ENCODE measurements at regions not wholly inside any gene's neighbourhood (a gene's known extent, or its start where the extent isn't known, plus 50 kb on each side); places are given as distances from the start of the nearest gene placed in this dataset.

DNA sequence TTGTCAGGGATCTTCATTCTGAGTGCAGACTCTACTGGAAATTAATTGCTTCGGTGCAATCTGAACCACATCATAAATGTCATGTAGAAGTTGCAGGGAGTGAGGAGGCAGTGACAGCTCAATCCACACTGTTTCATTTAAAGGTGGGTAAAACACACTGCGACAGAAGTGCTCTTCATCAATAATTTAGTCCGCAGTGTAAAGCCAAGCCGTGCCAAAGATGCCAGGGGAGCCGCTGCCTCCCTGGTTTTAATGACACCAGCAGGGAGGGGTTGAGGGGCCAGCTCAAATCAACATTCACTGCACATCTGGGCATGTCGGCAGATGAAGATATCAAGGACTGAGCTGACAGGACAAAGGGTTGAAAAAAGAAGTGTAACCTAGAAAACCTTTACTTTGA lies 305.7 kb upstream of the VRK2 start:
- no peak for DNase-seq

- no peak for DNase-seq
These were observed 293.0 kb upstream of the VRK2 start for GRCh38 chr2:57753636-57754035.

DNA sequence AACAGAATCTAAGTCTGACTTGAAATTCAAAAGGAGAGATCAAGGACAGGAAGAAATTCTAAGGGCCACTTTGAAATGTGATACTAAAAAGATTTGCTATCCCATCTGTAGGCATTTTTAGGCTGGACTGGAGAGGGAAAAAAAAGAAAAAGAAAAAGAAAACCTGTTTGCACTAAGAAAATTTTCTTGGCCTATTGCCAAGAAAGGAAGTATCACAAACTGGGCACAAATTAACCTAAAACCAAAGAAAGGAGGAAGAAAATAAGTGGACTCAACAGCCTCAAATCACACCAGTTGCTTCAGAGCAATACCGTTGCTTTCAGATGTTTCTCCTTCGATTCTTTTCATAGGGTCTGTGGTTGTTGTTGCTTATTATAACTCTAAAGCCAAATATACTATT lies 287.9 kb upstream of the VRK2 start:
- no peak for DNase-seq

DNA sequence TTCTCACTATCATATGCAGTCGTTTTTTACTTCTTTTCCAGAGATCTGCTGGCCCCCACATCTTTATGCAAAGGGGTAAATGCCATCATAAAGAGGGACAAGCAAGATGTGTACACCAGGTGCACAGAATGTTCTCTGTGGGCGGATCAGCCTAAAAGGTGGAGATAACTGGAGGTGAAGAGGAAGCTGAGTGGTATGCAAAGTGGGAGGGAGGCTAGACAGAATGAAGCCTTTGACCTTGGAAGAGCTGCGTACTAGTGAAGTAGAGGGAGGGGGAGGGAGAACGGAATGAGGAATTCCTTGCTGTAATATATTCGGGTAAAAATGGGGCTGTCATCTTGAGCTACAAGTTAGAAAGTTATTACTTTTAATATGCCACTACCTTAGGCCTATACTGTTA lies 287.5 kb upstream of the VRK2 start:
- no peak for DNase-seq

DNA sequence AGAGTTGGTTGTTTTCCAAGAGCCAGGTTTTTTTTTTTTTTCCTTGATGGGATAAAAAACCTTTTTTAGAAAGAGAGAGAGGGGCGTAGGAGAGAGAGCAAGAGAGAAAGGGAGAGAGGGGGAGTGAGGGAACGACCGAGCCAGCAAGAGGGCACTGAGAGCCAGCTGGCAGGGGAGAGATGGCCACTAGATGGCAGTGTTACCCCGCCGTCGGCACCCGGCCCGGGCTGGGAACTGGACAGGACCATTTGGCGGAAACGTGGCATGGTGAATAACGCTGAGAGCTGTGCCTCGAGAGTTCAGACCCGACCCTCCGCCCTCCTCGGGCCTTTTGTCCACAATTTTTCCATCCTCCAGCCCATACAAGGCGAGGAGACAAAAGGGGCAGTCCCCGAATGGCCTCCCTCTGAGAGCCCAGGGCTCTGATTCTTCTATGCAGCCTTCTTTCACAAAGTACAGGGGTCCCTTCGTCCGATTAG lies 286.7 kb upstream of the VRK2 start:
- peak; percentile 77 for DNase-seq

GRCh38 chr2:57760381-57760801 lies 286.2 kb upstream of the VRK2 start:
- DNase-seq, result no peak

GRCh38 chr2:57776916-57777315 lies 269.7 kb upstream of the VRK2 start:
- DNase-seq, result no peak

DNA sequence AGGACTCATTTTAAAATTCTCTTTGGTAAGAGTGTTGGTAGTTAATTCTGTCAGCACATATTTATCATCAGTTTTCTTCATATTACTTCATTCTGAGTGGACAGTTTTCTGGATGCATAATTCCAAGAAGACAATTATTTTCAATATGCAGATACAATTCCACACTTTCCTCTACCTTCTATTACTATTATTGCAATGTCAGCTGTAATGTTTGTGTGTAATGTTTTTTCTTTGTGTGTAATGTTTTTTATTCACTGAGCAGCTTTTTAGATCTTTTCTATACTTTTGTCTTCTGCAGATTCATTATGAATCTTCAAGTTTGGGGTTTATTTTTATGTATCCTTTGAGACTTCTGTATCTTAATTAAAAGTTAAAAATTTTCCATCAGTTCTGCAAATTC lies 264.0 kb upstream of the VRK2 start:
- no peak for DNase-seq

DNA sequence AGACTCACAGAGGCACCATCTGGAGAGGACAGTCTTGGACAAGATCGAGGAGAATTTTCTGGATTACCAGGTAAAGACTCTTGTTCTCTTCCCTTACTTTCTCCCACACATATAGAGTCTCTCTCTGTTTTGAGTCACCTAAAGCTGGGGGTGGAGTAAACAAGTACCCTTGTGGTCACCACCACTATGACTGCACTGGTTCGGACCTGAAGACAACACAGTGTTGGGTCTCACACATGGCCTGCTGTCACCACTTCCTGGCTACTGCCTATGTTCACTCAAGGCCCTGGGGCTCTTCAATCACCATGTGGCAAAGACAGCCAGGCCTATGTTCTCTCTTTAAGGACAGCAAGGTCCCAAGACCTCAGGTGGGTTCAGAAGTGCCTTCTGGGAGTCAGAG lies 253.3 kb upstream of the VRK2 start:
- no peak for DNase-seq

GRCh38 chr2:57796527-57796926 lies 250.1 kb upstream of the VRK2 start:
- DNase-seq, result no peak

GRCh38 chr2:57798346-57798745 lies 248.3 kb upstream of the VRK2 start:
- DNase-seq, result no peak

DNA sequence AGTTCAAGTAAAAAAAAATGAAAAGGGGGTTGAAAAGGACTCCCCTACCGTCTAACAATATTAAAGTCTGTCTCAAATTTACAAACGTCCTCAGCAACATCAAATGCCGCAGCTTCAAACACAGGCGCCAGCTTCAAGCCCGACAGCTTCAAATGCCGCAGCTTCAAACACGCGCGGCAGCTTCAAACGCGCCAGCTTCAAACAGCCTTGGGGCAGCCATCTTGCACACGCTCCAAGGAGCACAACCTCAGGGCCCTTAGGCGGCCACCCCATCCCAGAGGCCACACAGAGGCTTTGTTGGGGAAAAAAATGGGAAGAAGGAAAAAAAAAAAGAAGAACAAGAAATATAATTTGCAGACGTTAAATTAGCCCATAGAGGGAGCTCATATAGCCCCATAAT lies 244.4 kb upstream of the VRK2 start:
- DNase-seq, result no peak

GRCh38 chr2:57804971-57805370 lies 241.6 kb upstream of the VRK2 start:
- no peak for DNase-seq

- DNase-seq, result no peak
These were observed 240.1 kb upstream of the VRK2 start for GRCh38 chr2:57806449-57806968.

- no peak for DNase-seq
These were observed 237.4 kb upstream of the VRK2 start for GRCh38 chr2:57809230-57809629.

DNA sequence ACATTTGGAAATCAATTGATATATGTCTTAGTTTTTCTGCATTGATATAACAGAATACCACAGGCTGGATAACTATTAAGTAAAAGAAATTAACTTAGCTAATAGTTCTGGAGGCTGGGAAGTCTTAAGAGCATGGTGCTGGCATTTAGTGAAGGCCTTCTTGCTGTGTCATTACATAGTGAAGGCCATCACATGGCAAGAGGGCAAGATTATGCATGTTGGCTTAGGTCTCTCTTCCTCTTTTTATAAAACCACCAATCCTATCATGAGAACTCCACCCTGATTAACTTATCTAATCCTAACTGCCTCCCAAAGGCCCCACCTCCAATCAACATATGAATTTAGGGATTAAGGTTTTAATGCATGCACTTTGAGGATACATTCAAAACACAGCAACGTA lies 225.5 kb upstream of the VRK2 start:
- DNase-seq, result no peak

DNA sequence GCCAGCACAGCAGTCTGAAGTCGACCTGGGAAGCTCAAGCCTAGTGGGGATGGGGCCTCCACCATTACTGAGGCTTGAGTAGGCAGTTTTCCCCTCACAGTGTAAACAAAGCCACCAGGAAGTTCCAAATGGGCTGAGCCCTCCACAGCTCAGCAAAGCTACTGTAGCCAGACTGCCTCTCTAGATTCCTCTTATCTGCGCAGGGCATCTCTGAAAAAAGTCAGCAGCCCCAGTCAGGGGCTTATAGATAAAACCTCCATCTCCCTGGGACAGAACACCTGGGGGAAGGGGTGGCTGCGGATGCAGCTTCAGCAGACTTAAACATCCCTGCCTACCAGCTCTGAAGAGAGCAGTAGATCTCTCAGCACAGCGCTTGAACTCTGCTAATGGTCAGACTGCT lies 218.4 kb upstream of the VRK2 start:
- no peak for DNase-seq

- DNase-seq, result no peak
These were observed 211.9 kb upstream of the VRK2 start for GRCh38 chr2:57834666-57835065.

DNA sequence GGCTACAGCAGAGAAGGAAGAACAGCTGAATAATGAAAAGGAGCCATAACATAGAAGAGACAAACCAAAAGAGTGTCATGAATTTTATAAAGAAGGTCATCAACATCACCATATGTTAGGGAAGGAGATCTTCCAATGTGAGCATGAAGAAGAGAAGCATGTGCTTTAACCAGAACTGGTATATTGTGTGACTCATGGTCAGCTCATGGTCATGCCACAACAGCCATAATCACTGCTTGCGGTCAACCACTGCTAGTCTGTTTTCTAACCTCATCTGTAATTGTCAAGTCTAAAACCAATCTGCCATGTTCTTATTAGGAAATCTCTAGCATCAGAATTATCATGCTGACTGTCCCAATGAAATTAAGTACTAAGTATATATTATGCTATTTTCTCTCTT lies 204.1 kb upstream of the VRK2 start:
- no peak for DNase-seq

DNA sequence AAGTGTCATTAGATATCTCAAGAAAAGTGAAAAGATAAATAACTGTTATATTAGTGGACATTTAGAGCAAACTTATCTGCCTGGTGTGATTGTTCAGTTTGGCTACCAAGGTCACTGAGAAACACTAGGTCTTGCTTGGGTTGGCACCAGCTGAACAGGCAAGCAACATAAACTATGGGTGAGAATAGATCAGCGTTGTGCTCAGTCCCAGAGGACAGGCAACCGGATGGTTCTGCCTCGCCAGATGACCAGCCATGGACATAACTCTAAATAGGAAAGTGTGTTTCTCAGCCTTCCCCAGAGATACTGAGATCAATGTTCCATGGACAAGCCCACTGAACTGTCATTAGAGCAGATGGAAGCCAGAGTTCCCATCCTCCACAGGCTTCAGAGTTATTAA lies 203.4 kb upstream of the VRK2 start:
- DNase-seq, result no peak

DNA sequence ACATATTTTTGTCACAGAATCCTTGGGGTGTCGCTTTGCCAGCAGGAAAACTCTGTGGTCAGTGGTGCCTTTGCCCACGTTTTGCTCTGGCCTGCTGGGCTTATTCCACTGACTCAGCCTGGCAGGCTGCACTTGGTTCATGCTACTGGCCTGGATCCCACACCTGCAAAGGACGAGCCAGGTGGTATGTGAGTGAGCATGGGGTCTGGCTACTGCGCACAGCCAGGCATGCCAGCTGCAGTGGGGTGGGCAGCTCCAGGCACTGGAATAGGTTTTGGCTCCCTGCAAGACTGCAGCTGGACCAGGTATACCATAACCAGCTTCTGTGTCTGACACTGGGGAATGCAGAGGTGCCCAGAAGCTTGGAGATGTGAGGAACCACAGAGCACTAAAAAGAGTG lies 197.9 kb upstream of the VRK2 start:
- no peak for DNase-seq

GRCh38 chr2:57849843-57850242 lies 196.8 kb upstream of the VRK2 start:
- no peak for DNase-seq

GRCh38 chr2:57850415-57851130 lies 196.0 kb upstream of the VRK2 start:
- DNase-seq, result no peak

GRCh38 chr2:57855212-57855611 lies 191.4 kb upstream of the VRK2 start:
- no peak for DNase-seq

DNA sequence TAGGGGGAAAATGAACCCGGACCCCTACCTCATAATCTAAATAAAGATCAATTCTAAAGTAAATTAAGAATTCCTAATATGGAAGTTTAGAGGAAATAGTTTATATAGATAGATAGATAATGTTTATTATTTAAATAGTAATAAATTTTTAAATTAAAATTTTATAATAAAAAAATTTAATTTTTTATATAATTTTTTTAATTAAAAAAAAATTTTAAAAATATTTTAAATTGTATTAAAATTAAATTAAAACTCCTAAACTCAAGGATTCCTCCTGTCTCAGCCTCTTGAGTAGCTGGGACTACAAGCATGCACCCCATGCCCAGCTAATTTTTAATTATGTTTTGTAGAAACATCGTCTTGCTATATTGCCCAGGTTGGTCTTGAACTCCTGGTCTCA lies 186.9 kb upstream of the VRK2 start:
- no peak for DNase-seq
